ENCODE measurements at regions not wholly inside any gene's neighbourhood (a gene's known extent, or its start where the extent isn't known, plus 50 kb on each side); places are given as distances from the start of the nearest gene placed in this dataset.

DNA sequence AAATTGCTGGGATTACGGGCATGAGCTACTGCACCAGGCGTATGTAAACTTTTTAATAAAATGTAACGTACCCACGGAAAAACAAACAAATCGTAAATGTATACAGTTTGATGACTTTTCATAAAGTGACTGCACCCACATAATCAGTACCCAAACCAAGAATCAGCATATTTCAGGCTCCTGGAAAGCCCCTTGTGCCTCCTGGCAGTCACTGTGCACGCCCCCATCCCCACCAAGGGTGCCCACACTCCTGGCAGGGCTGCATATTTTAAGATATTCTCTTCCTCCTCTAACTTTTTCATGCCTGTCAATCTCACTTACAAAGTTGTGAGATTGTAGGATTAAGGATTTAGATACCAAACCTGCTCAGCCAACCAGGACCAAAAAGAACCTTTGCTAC is 305.5 kb downstream of the SHQ1 start:
- Histone ChIP-seq H2AK5ac (ENCODE audit: insufficient read length, low read length) (no peak overlapping the region), H3K4ac (ENCODE audit: low read depth, low read length) (no peak overlapping the region), H2AFZ (ENCODE audit: low read length) (no peak overlapping the region), H2BK20ac (ENCODE audit: low read depth, low read length, poor library complexity, severe bottlenecking) (no peak overlapping the region), H4K91ac (ENCODE audit: insufficient read length, low read depth, low read length) (no peak overlapping the region), H3K4me1 (ENCODE audit: insufficient read depth, low read length) (no peaks in the 10 kb centered on the region), H3K56ac (ENCODE audit: insufficient read length, low read depth, low read length) (no peak overlapping the region), H3K9ac (ENCODE audit: extremely low read depth, insufficient read length, low read length) (no peak overlapping the region), H3K23me2 (ENCODE audit: insufficient read length, low read depth, low read length, poor library complexity, severe bottlenecking) (no peaks in the 10 kb centered on the region), H3K4me2 (ENCODE audit: insufficient read depth, insufficient read length, low read length) (no peak overlapping the region), H3K23ac (ENCODE audit: insufficient read length, low read depth, low read length) (no peak overlapping the region), H3K14ac (ENCODE audit: insufficient read depth, low read length) (no peak overlapping the region), H4K5ac (ENCODE audit: insufficient read length, low read depth, low read length) (no peak overlapping the region), H2BK5ac (ENCODE audit: insufficient read length, low read length) (no peak overlapping the region), H4K8ac (replicated peaks; ENCODE audit: insufficient read length, low read depth, low read length) (no peak overlapping the region), H3K9me3 (ENCODE audit: control insufficient read depth, low read depth, low read length) (no peaks in the 10 kb centered on the region), H2BK15ac (ENCODE audit: low read depth, low read length) (no peak overlapping the region), H3K79me2 (ENCODE audit: insufficient read depth, low read length) (no peaks in the 10 kb centered on the region), H2BK12ac (ENCODE audit: insufficient read length, low read depth, low read length) (no peak overlapping the region), H2BK120ac (ENCODE audit: low read depth, low read length, poor library complexity, severe bottlenecking) (no peak overlapping the region), H3K27me3 (ENCODE audit: insufficient read depth, low read length) (no peaks in the 10 kb centered on the region), H3K27ac (ENCODE audit: insufficient read length, low read depth, low read length) (no peak overlapping the region), H3K79me1 (ENCODE audit: insufficient read depth, low read depth, low read length, poor library complexity, severe bottlenecking) (no peaks in the 10 kb centered on the region), H3K18ac (ENCODE audit: insufficient read length, low read depth, low read length) (no peak overlapping the region), H3T11ph (ENCODE audit: low read length) (no peak overlapping the region), H4K20me1 (ENCODE audit: control insufficient read depth, insufficient read depth, insufficient read length) (no peaks in the 10 kb centered on the region)
- H3K4me3 Mint-ChIP-seq = no peak overlapping the region
- DNase-seq = no peak
- peaks cover 2 to 10% of the 10 kb centered on the region in 2 experiments; a peak in 3 of 5 replicates for H3K9me3 Mint-ChIP-seq
- H3K36me3 Mint-ChIP-seq (ENCODE audit: insufficient read depth in 1 of 3, low read depth in 3 of 3) = peaks cover 0 to 3% (median 0%) of the 10 kb centered on the region in 3 experiments; a peak in 1 of 7 replicates
- H3K27ac Mint-ChIP-seq = no peak overlapping the region
- no CpG with 5 or more reads among the region's 6 CpGs for WGBS (ENCODE audit: extremely low coverage, insufficient read length, low lambda C conversion rate)
- TF ChIP-seq, protein P1, sequence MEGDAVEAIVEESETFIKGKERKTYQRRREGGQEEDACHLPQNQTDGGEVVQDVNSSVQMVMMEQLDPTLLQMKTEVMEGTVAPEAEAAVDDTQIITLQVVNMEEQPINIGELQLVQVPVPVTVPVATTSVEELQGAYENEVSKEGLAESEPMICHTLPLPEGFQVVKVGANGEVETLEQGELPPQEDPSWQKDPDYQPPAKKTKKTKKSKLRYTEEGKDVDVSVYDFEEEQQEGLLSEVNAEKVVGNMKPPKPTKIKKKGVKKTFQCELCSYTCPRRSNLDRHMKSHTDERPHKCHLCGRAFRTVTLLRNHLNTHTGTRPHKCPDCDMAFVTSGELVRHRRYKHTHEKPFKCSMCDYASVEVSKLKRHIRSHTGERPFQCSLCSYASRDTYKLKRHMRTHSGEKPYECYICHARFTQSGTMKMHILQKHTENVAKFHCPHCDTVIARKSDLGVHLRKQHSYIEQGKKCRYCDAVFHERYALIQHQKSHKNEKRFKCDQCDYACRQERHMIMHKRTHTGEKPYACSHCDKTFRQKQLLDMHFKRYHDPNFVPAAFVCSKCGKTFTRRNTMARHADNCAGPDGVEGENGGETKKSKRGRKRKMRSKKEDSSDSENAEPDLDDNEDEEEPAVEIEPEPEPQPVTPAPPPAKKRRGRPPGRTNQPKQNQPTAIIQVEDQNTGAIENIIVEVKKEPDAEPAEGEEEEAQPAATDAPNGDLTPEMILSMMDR (conservative IDR thresholded peaks at IDR 0.05) = no peak
- peaks cover 8% of the 10 kb centered on the region for H3K27me3 Mint-ChIP-seq (ENCODE audit: low read depth)
- peaks cover 7% of the 10 kb centered on the region in 2 experiments for H3K4me1 Mint-ChIP-seq

Measured in H9 (cell line).